Naive thymus-derived CD4-positive, alpha-beta T cell (primary cell): ENCODE measurements at regions not wholly inside any gene's neighbourhood (a gene's known extent, or its start where the extent isn't known, plus 50 kb on each side); places are given as distances from the start of the nearest gene placed in this dataset.

ENCODE experiments used
- ATAC-seq: fragments of 150-1000 bp; cut with Tn5 transposase; 2 replicates; pipeline ENCODE4 v1.10.0; 2021; ENCODE audit warnings: mild to moderate bottlenecking, moderate library complexity
- CTCF ChIA-PET: fragments of 350-600 bp; sonication (Branson Sonifier 250); formaldehyde crosslinking; loops from one replicate; lab custom pipeline; 2021; ENCODE audit warnings: antibody characterized with exemption; lab: Charles Lee
- POLR2A ChIA-PET: fragments of 350-600 bp; sonication (Branson Sonifier 250); formaldehyde crosslinking; loops from one replicate; lab custom pipeline; 2021; ENCODE audit warnings: antibody characterized with exemption, inconsistent platforms; lab: Charles Lee
- DNase-seq, 9 donors: peaks; one replicate each; pipeline versions ENCODE4 v3.0.0 to v3.0.0-alpha.2; 2020 to 2022; ENCODE audit warnings: mixed read lengths in 1 of 9
- H3K27ac ChIP-seq: one replicate; pipeline ENCODE4 v1.7.0; 2013; ENCODE audit warnings: mild to moderate bottlenecking, low read depth, low read length, moderate library complexity
- H3K27me3 ChIP-seq, 2 donors: one replicate each; pipeline ENCODE4 v1.7.0; 2013; ENCODE audit warnings: low read length in 2 of 2, mild to moderate bottlenecking in 2 of 2, moderate library complexity in 2 of 2; ENCODE audit not compliant: control insufficient read depth in 2 of 2, insufficient read depth in 2 of 2
- H3K36me3 ChIP-seq, 3 experiments: 1 replicate in 2 of 3; 2 replicates in 1 of 3; pipeline ENCODE4 v1.7.0; 2013; ENCODE audit warnings: low read length in 3 of 3, mild to moderate bottlenecking in 3 of 3, moderate library complexity in 1 of 3; ENCODE audit not compliant: insufficient read depth in 3 of 3, control insufficient read depth in 2 of 3
- H3K4me1 ChIP-seq, 2 donors: one replicate each; pipeline ENCODE4 v1.7.0; 2013; ENCODE audit warnings: low read length in 2 of 2, mild to moderate bottlenecking in 2 of 2, moderate library complexity in 1 of 2; ENCODE audit not compliant: control insufficient read depth in 2 of 2, insufficient read depth in 2 of 2
- H3K4me3 ChIP-seq: 2 replicates; pipeline ENCODE4 v1.7.0; 2013; ENCODE audit warnings: mild to moderate bottlenecking, low read length
- H3K9me3 ChIP-seq, 3 experiments: 1 replicate in 2 of 3; 2 replicates in 1 of 3; pipeline ENCODE4 v1.7.0; 2013; ENCODE audit warnings: low read length in 3 of 3; ENCODE audit not compliant: control insufficient read depth in 2 of 3
- H3K27ac Mint-ChIP-seq, 9 donors: one replicate each; pipeline ENCODE4 v1.8.0; 2020 to 2022; ENCODE audit warnings: mixed read lengths in 9 of 9, mild to moderate bottlenecking in 8 of 9, moderate library complexity in 5 of 9, inconsistent platforms in 2 of 9
- H3K27me3 Mint-ChIP-seq, 5 donors: one replicate each; pipeline ENCODE4 v1.8.0; 2021 to 2022; ENCODE audit warnings: mixed read lengths in 5 of 5, mild to moderate bottlenecking in 1 of 5
- H3K36me3 Mint-ChIP-seq, 5 donors: one replicate each; pipeline ENCODE4 v1.8.0; 2020 to 2022; ENCODE audit warnings: mixed read lengths in 5 of 5, mild to moderate bottlenecking in 3 of 5, inconsistent platforms in 1 of 5
- H3K4me1 Mint-ChIP-seq, 7 donors: one replicate each; pipeline ENCODE4 v1.8.0; 2020 to 2022; ENCODE audit warnings: mixed read lengths in 7 of 7, mild to moderate bottlenecking in 3 of 7, inconsistent platforms in 1 of 7
- H3K4me3 Mint-ChIP-seq, 10 donors: one replicate each; pipeline ENCODE4 v1.8.0; 2020 to 2022; ENCODE audit warnings: mild to moderate bottlenecking in 10 of 10, mixed read lengths in 10 of 10, moderate library complexity in 6 of 10, inconsistent platforms in 2 of 10
- H3K9me3 Mint-ChIP-seq, 11 donors: one replicate each; pipeline ENCODE4 v1.8.0; 2020 to 2022; ENCODE audit warnings: mixed read lengths in 11 of 11, mild to moderate bottlenecking in 4 of 11, inconsistent platforms in 1 of 11, moderate library complexity in 1 of 11
- intact Hi-C, 2 donors: fragments of 100-400 bp; cut with micrococcal nuclease; formaldehyde crosslinking; loops; one replicate each; pipeline ENCODE4 v1.15.1; 2023

DNA sequence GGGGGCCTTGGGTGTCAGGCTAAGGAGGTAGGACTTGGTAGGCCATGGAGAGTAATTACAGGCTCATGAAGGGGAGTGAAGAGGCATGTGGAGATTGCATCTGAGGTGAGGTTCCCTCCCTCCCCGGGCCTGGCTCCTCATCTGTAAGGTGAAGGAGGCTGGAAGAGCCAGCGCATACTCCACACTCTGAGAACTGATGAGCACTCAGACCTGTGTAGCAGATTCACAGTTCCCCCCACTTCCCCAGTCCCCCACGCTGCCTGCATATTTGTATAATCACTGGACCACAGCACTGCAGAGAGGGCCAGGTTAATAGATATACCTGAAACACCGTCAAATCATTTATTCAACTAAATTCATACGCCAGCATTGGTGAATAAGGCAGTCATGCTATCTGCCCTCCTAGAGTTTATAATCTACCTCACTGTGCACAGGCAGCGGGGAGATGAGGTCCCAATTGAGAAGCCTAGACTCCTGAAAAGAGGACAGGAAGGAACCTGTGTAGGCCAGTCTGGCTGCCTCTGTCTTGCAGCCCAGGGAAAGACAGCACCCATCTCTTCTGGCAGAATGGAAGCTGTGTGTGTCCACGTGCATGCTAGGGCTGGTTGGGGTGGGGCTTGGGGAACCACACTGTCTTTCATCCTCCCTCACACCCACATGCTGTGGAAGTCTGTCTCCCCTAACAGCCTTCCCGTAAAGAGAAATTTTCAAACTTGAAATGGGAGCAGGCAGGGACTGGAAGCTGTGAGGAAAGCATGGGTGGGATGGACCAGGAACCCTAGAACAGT, 110.6 kb upstream of the ATP1A1 start:
- POLR2A ChIA-PET, result interaction anchor here (0.5 to 0.6 kb wide), 2 partner anchors 58 to 70 kb away, joined by 3 read pairs; no protein-coding TSS in a partner anchor
- intact Hi-C loops, result loop anchor here in 1 of 2 donors (5.0 kb wide), 1 partner anchor 35 kb away; no protein-coding TSS in a partner anchor
- Histone ChIP-seq H3K4me3 (no peak overlapping the region), H3K36me3 (no peaks in the 10 kb centered on the region), H3K27me3 (no peaks in the 10 kb centered on the region), H3K9me3 (no peaks in the 10 kb centered on the region), H3K27ac (no peak overlapping the region), H3K4me1 (peaks cover 0 to 10% of the 10 kb centered on the region in 2 donors)
- H3K36me3 Mint-ChIP-seq, result no peaks in the 10 kb centered on the region
- no peak for DNase-seq
- peaks cover 0 to 4% (median 0%) of the 10 kb centered on the region in 11 donors for H3K9me3 Mint-ChIP-seq
- peak overlapping the region in 4 of 9 donors; percentile 0 to 87 (median 32) for H3K27ac Mint-ChIP-seq
- peaks cover 12 to 45% (median 30%) of the 10 kb centered on the region in 7 donors for H3K4me1 Mint-ChIP-seq
- no peaks in the 10 kb centered on the region for H3K27me3 Mint-ChIP-seq
- CTCF ChIA-PET, result no interaction called here
- no peak overlapping the region for H3K4me3 Mint-ChIP-seq
- no peak for ATAC-seq

DNA sequence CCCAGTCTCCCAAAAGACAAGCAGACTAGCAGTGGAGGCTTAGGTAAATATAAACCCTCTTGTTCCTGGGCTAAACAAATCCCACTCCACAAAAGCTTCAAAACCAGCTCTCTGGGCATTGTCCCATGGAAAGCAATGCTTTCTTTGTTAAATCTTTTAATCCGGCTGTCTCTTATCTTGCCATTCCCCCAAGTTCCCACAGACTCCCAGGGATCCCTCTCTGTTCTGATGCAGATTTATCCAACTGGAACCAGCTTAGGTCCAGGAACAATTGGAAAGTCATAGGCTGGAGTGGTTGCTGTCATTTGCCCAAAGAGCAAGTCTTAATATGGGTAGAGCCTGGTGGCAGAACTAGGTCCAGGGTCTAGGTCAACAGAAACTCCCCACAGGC, 110.1 kb upstream of the ATP1A1 start:
- no peak overlapping the region for H3K4me3 ChIP-seq
- intact Hi-C loops, result loop anchor here in 1 of 2 donors (5.0 kb wide), 1 partner anchor 34 kb away; no protein-coding TSS in a partner anchor
- no peaks in the 10 kb centered on the region for H3K27me3 Mint-ChIP-seq
- no peaks in the 10 kb centered on the region for H3K27me3 ChIP-seq
- H3K9me3 Mint-ChIP-seq, result peaks cover 0 to 4% (median 0%) of the 10 kb centered on the region in 11 donors
- ChIA-PET POLR2A (interaction anchor here (0.5 kb wide), 1 partner anchor 70 kb away, joined by 3 read pairs; no protein-coding TSS in a partner anchor), CTCF (no interaction called here)
- DNase-seq, result no peak
- ATAC-seq, result no peak
- H3K36me3 ChIP-seq, result no peaks in the 10 kb centered on the region
- no peak overlapping the region for H3K4me3 Mint-ChIP-seq
- no peaks in the 10 kb centered on the region for H3K9me3 ChIP-seq
- H3K27ac Mint-ChIP-seq, result peak overlapping the region in 1 of 9 donors; percentile 12
- no peak overlapping the region for H3K27ac ChIP-seq
- H3K36me3 Mint-ChIP-seq, result no peaks in the 10 kb centered on the region
- peaks cover 0 to 14% of the 10 kb centered on the region in 2 donors for H3K4me1 ChIP-seq
- peaks cover 12 to 51% (median 36%) of the 10 kb centered on the region in 7 donors for H3K4me1 Mint-ChIP-seq

DNA sequence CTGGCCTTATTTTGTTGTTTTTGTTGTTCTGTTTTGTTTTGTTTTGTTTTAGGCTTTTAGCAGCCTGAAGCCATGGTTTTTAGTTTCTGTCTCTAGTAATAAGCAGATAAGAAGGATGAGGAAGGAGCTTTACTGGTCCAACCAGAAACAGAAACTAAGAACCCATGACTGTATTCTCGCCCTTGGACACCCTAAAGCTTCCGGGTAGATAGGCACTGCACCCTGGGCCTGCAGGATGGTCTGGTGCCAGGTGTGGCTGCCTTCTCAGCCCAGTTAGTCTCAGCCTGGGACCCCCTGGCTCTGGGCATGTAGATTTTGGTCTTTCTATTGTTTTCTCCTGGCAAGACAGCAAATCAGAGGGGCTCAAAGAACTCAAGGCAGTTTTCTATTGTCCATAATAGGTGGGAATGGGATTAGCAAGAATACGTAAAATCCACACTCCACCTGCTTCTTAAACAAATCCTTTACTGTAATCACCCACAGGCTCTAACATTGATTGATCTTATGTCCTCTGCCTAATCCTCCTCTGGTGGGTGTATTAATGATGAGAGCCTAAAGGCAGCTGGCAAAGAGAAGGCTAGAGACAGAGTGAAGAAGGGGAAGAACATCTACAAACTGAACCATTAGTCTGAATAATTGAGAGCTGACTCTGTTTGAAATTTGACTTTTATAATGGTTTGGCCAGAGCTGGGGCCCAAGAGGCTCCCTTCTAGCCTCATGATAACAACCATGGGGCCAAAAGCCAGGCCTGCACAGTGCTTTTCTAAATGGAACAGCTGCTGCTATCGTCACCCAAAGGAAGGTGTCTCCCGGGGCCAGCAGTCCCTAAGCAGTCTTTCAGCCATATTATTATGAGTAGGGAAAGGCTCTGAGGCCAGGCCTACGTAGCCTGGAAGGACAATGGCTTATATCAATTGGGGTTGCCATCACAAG, 106.8 kb upstream of the ATP1A1 start:
- intact Hi-C loops, result no loop called here
- Mint-ChIP-seq H3K4me3 (no peak overlapping the region), H3K9me3 (peaks cover 0 to 4% (median 0%) of the 10 kb centered on the region in 11 donors), H3K36me3 (no peaks in the 10 kb centered on the region), H3K27ac (peak overlapping the region in 3 of 9 donors; percentile 9 to 76 (median 11)), H3K27me3 (peaks cover 0 to 5% (median 0%) of the 10 kb centered on the region in 5 donors), H3K4me1 (peaks cover 7 to 52% (median 33%) of the 10 kb centered on the region in 7 donors)
- H3K4me3 ChIP-seq, result no peak overlapping the region
- CTCF ChIA-PET, result interaction anchor here (0.7 to 0.8 kb wide), 2 partner anchors 23 to 771 kb away, joined by 3 read pairs; no protein-coding TSS in a partner anchor
- H3K36me3 ChIP-seq, result no peaks in the 10 kb centered on the region
- H3K27ac ChIP-seq, result no peak overlapping the region
- H3K9me3 ChIP-seq, result no peaks in the 10 kb centered on the region
- H3K27me3 ChIP-seq, result no peaks in the 10 kb centered on the region
- ATAC-seq (no peak), DNase-seq (no peak)
- peaks cover 0 to 15% of the 10 kb centered on the region in 2 donors for H3K4me1 ChIP-seq
- POLR2A ChIA-PET, result interaction anchor here (1.1 kb wide), 1 partner anchor 9 kb away, joined by 3 read pairs; no protein-coding TSS in a partner anchor

DNA sequence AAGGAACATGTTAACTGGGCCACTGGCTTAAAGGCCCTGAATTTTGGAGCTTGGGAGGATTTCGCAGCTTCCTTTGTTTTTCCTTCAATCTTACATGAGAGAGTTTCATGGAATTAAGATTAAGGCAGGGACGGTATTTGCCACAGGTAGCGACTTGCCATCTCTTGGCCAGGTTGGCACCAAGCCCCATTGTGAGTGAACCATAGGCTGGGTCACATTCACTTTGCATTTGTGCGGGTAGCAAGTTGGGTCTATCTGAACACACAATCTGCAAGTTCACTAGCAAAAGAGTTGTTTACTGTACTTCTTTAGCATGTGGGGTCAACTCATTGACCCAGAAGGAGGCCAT, 106.2 kb upstream of the ATP1A1 start:
- no peak for DNase-seq
- Histone ChIP-seq H3K4me3 (no peak overlapping the region), H3K4me1 (peaks cover 0 to 15% of the 10 kb centered on the region in 2 donors), H3K9me3 (no peaks in the 10 kb centered on the region), H3K27ac (no peak overlapping the region), H3K36me3 (no peaks in the 10 kb centered on the region), H3K27me3 (no peaks in the 10 kb centered on the region)
- Mint-ChIP-seq H3K27me3 (peaks cover 0 to 7% (median 0%) of the 10 kb centered on the region in 5 donors), H3K9me3 (peaks cover 0 to 4% (median 0%) of the 10 kb centered on the region in 11 donors), H3K4me1 (peaks cover 5 to 46% (median 29%) of the 10 kb centered on the region in 7 donors), H3K27ac (no peak overlapping the region), H3K4me3 (no peak overlapping the region), H3K36me3 (no peaks in the 10 kb centered on the region)
- CTCF ChIA-PET, result interaction anchor here (0.7 kb wide), 1 partner anchor 770 kb away, joined by 3 read pairs; no protein-coding TSS in a partner anchor
- POLR2A ChIA-PET, result interaction anchor here (1.1 kb wide), 1 partner anchor 9 kb away, joined by 3 read pairs; no protein-coding TSS in a partner anchor
- ATAC-seq, result no peak
- intact Hi-C loops, result no loop called here

DNA sequence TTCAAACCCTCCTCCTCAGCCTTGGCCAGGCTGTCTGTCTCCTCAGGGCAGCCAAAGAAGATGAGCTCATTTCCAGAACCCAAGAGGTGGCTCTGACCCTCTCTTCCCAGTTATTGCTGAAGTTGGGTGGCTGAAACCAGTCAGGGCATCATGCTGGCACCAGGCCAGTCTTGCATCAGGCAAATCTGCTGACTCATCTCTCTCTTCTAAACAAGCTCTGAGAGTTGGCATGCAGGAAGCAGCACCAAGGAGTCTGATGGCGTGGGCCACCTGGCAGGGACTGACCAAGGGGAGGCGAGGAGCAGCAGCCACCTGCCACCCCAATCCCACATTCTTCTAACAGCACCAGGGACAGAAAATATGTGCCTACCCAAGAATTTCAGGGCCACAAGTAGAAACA, 104.8 kb upstream of the ATP1A1 start:
- H3K36me3 ChIP-seq, result no peaks in the 10 kb centered on the region
- Mint-ChIP-seq H3K9me3 (peaks cover 0 to 4% (median 0%) of the 10 kb centered on the region in 11 donors), H3K4me3 (no peak overlapping the region), H3K27ac (peak overlapping the region in 2 of 9 donors; percentile 0 to 56), H3K36me3 (no peaks in the 10 kb centered on the region), H3K4me1 (peaks cover 1 to 38% (median 21%) of the 10 kb centered on the region in 7 donors), H3K27me3 (peaks cover 0 to 7% (median 0%) of the 10 kb centered on the region in 5 donors)
- intact Hi-C loops, result no loop called here
- H3K27me3 ChIP-seq, result no peaks in the 10 kb centered on the region
- H3K9me3 ChIP-seq, result no peaks in the 10 kb centered on the region
- ChIA-PET POLR2A (no interaction called here), CTCF (no interaction called here)
- peaks cover 0 to 5% of the 10 kb centered on the region in 2 donors for H3K4me1 ChIP-seq
- ATAC-seq (no peak), DNase-seq (peak in 2 of 9 donors; percentile 4 to 12)
- H3K27ac ChIP-seq, result no peak overlapping the region
- H3K4me3 ChIP-seq, result no peak overlapping the region
